Panc1 (cell line): ENCODE measurements at regions not wholly inside any gene's neighbourhood (a gene's known extent, or its start where the extent isn't known, plus 50 kb on each side); places are given as distances from the start of the nearest gene placed in this dataset.

Experiments used
- ATAC-seq: fragments of 200-7000 bp; cut with Tn5 transposase; 2 replicates; pipeline ENCODE4 v1.9.1; 2020; ENCODE audit warnings: mild to moderate bottlenecking, moderate library complexity
- BruUV-seq: library from RNA; stranded (reverse); fragments of 400-500 nt; replicated peaks from 2 replicates; lab custom pipeline; 2021; lab: Mats Ljungman, UMichigan
- CTCF ChIA-PET: fragments of 300-600 bp; sonication (Branson Sonifier 250); formaldehyde crosslinking; loops from one replicate; lab custom pipeline; 2022; ENCODE audit warnings: antibody characterized with exemption; lab: Charles Lee
- POLR2A ChIA-PET: fragments of 300-600 bp; sonication (Branson Sonifier 250); formaldehyde crosslinking; loops from one replicate; lab custom pipeline; 2022; ENCODE audit warnings: antibody characterized with exemption; lab: Charles Lee
- DNase-seq: peaks from one replicate; pipeline ENCODE4 v3.0.0-alpha.2; 2010; ENCODE audit warnings: low read depth, low spot score
- H3K27ac ChIP-seq: 2 replicates; pipeline ENCODE4 v1.5.1; 2011; ENCODE audit warnings: mild to moderate bottlenecking, low read length, inconsistent platforms
- H3K27me3 ChIP-seq: fragments of 200-500 bp; sonication (Bioruptor generic); 2 replicates; pipeline ENCODE4 v1.6.0; 2014; ENCODE audit warnings: low read length, inconsistent platforms; ENCODE audit not compliant: control insufficient read depth, insufficient read depth
- H3K36me3 ChIP-seq: fragments of 200-500 bp; sonication (Bioruptor generic); 2 replicates; pipeline ENCODE4 v1.5.1; 2014; ENCODE audit warnings: inconsistent platforms, mild to moderate bottlenecking, low read length, moderate library complexity; ENCODE audit not compliant: control insufficient read depth, insufficient read depth
- H3K4me1 ChIP-seq: 2 replicates; pipeline ENCODE4 v1.5.1; 2011; ENCODE audit warnings: inconsistent platforms, mild to moderate bottlenecking, low read length, moderate library complexity; ENCODE audit not compliant: control insufficient read depth, insufficient read depth
- H3K4me3 ChIP-seq, 2 experiments: 2 replicates each; pipeline ENCODE4 v1.5.1; 2011 to 2012; ENCODE audit warnings: low read depth in 2 of 2, low read length in 2 of 2, mild to moderate bottlenecking in 2 of 2, inconsistent platforms in 1 of 2, moderate library complexity in 1 of 2
- H3K9me3 ChIP-seq: fragments of 200-500 bp; sonication (Bioruptor generic); 2 replicates; pipeline ENCODE4 v1.5.1; 2014; ENCODE audit warnings: low read depth, mild to moderate bottlenecking, inconsistent platforms, low read length, moderate library complexity; ENCODE audit not compliant: control insufficient read depth, insufficient read depth
- CTCF ChIP-seq: fragments of 450-650 bp; IDR thresholded peaks from 2 replicates; pipeline ENCODE4 v1.5.1; 2017; ENCODE audit warnings: mild to moderate bottlenecking
- POLR2AphosphoS5 ChIP-seq: IDR thresholded peaks from 2 replicates; pipeline ENCODE4 v1.6.1; 2012; ENCODE audit warnings: mild to moderate bottlenecking, low read depth, low read length, moderate library complexity
- REST ChIP-seq, 2 experiments: IDR thresholded peaks; 2 replicates each; pipeline ENCODE4 v1.6.1; 2011 to 2012; ENCODE audit warnings: low read depth in 2 of 2, control low read depth in 1 of 2, low read length in 1 of 2, mild to moderate bottlenecking in 1 of 2, moderate library complexity in 1 of 2; ENCODE audit not compliant: insufficient read depth in 1 of 2
- SIN3A ChIP-seq: IDR thresholded peaks from 2 replicates; pipeline ENCODE4 v1.6.1; 2012; ENCODE audit warnings: low read depth, mild to moderate bottlenecking, low read length, moderate library complexity, borderline replicate concordance; ENCODE audit not compliant: insufficient read depth
- TCF7L2 ChIP-seq: IDR thresholded peaks from 2 replicates; pipeline ENCODE4 v1.6.1; 2011; ENCODE audit warnings: mild to moderate bottlenecking, low read depth, low read length, inconsistent platforms
- in situ Hi-C: cut with HindIII; loops from 2 replicates; pipeline ENCODE4 v1.10.0; 2016; ENCODE audit warnings: low sequenced_read_pairs, low pct_unique_long_range_greater_than_20kb
- intact Hi-C: fragments of 100-400 bp; cut with micrococcal nuclease; formaldehyde crosslinking; loops from one replicate; pipeline ENCODE4 v1.10.0; 2022; ENCODE audit not compliant: unreplicated experiment

GRCh38 chr15:70505411-70505919 lies 257.9 kb downstream of the UACA start:
- ATAC-seq (peak; percentile 72), DNase-seq (peak; percentile 75)
- in situ Hi-C loops = no loop called here
- CTCF ChIA-PET = interaction anchor here (0.7 to 1.2 kb wide), 2 partner anchors 16 to 93 kb away, joined by 3 to 6 read pairs; no protein-coding TSS in a partner anchor
- intact Hi-C loops = no loop called here
- POLR2A ChIA-PET = interaction anchor here (0.7 to 1.1 kb wide), 2 partner anchors 15 to 26 kb away, joined by 5 to 7 read pairs; no protein-coding TSS in a partner anchor
- TF ChIP-seq POLR2AphosphoS5 (0 out of 2 replicates have a peak, but pooled peaks have one; percentile 20), SIN3A (no peak), REST (IDR thresholded peaks at IDR 0.05; ENCODE audit: insufficient read depth in 1 of 2, low read depth in 2 of 2, low read length in 1 of 2) (no peak), TCF7L2 (no peak)
- Histone ChIP-seq H3K27ac (peak overlapping the region; percentile 92), H3K36me3 (no peaks in the 10 kb centered on the region), H3K27me3 (no peaks in the 10 kb centered on the region), H3K4me1 (peaks cover 85% of the 10 kb centered on the region), H3K9me3 (peaks cover 6% of the 10 kb centered on the region; the same call in 1 of the 2 replicates), H3K4me3 (no peak overlapping the region)
- no TSS peak for BruUV-seq

- H3K4me3 ChIP-seq = no peak overlapping the region
- no peaks in the 10 kb centered on the region for H3K36me3 ChIP-seq
- CTCF ChIA-PET = interaction anchor here (0.6 to 1.2 kb wide), 4 partner anchors 16 to 910 kb away, joined by 3 to 12 read pairs (median 4); no protein-coding TSS in a partner anchor
- POLR2A ChIA-PET = interaction anchor here (0.7 to 1.3 kb wide), 4 partner anchors 10 to 26 kb away, joined by 3 to 7 read pairs (median 4); no protein-coding TSS in a partner anchor
- ATAC-seq = no peak
- peak overlapping the region; percentile 92 for H3K27ac ChIP-seq
- in situ Hi-C loops (no loop called here), intact Hi-C loops (no loop called here)
- peaks cover 85% of the 10 kb centered on the region for H3K4me1 ChIP-seq
- no peak for DNase-seq
- no peaks in the 10 kb centered on the region for H3K27me3 ChIP-seq
- no TSS peak for BruUV-seq
- peaks cover 2% of the 10 kb centered on the region; the same call in 1 of the 2 replicates for H3K9me3 ChIP-seq
- TF ChIP-seq TCF7L2 = no peak
- TF ChIP-seq POLR2AphosphoS5 = no peak
- no peak for TF ChIP-seq REST (IDR thresholded peaks at IDR 0.05; ENCODE audit: insufficient read depth in 1 of 2, low read depth in 2 of 2, low read length in 1 of 2)
- TF ChIP-seq SIN3A = no peak
- no peak for TF ChIP-seq CTCF
These were observed 258.4 kb downstream of the UACA start for GRCh38 chr15:70504988-70505387.
